PC-3 (cell line): ENCODE measurements at regions not wholly inside any gene's neighbourhood (a gene's known extent, or its start where the extent isn't known, plus 50 kb on each side); places are given as distances from the start of the nearest gene placed in this dataset.

ENCODE experiments used
- CTCF ChIP-seq: fragments of 300-600 bp; sonication (generic); conservative IDR thresholded peaks from 2 replicates; pipeline ENCODE4 v1.5.1; 2017; ENCODE audit warnings: antibody characterized with exemption, low read depth, mild to moderate bottlenecking, low read length
- EZH2 ChIP-seq: fragments of 300-600 bp; sonication (generic); IDR thresholded peaks from one replicate; pipeline ENCODE4 v1.6.1; 2017; ENCODE audit warnings: antibody characterized with exemption, mild to moderate bottlenecking, low read length; ENCODE audit not compliant: unreplicated experiment
- EZH2phosphoT487 ChIP-seq: fragments of 300-600 bp; sonication (generic); IDR thresholded peaks from 2 replicates; pipeline ENCODE4 v1.6.1; 2018; ENCODE audit warnings: mild to moderate bottlenecking, antibody characterized with exemption, low read length, borderline replicate concordance

- TF ChIP-seq CTCF = no peak
- no peak for TF ChIP-seq EZH2
- TF ChIP-seq EZH2phosphoT487 = no peak
Observed at GRCh38 chr22:26838471-26838825, 181.1 kb downstream of the MIAT start.
